ENCODE measurements at regions not wholly inside any gene's neighbourhood (a gene's known extent, or its start where the extent isn't known, plus 50 kb on each side); places are given as distances from the start of the nearest gene placed in this dataset.
A peak's percentile ranks its signal among the peaks of the same experiment; 100 is the strongest.

GRCh38 chr10:33126742-33127141 lies 168.7 kb upstream of the ITGB1 start:
- peak; percentile 81 for DNase-seq

- peak; percentile 81 for DNase-seq
Measured at GRCh38 chr10:33125522-33126517, 167.8 kb upstream of the ITGB1 start.

GRCh38 chr10:33125111-33125510 lies 167.1 kb upstream of the ITGB1 start:
- no peak for DNase-seq

- DNase-seq, result no peak
Measured at GRCh38 chr10:33123680-33124079, 165.7 kb upstream of the ITGB1 start.

- DNase-seq, result no peak
Measured at GRCh38 chr10:33122014-33122809, 164.2 kb upstream of the ITGB1 start.

GRCh38 chr10:33120700-33121099 lies 162.7 kb upstream of the ITGB1 start:
- peak; percentile 85 for DNase-seq

GRCh38 chr10:33120275-33120674 lies 162.2 kb upstream of the ITGB1 start:
- DNase-seq, result no peak

GRCh38 chr10:33117816-33118215 lies 159.8 kb upstream of the ITGB1 start:
- peak; percentile 96 for DNase-seq

- DNase-seq, result no peak
Measured at GRCh38 chr10:33117230-33117629, 159.2 kb upstream of the ITGB1 start.

- DNase-seq, result peak; percentile 73
Measured at GRCh38 chr10:33115738-33116719, 158.0 kb upstream of the ITGB1 start.

- peak; percentile 65 for DNase-seq
Measured at GRCh38 chr10:33114451-33114952, 156.5 kb upstream of the ITGB1 start.

- DNase-seq, result no peak
Measured at GRCh38 chr10:33113466-33113865, 155.4 kb upstream of the ITGB1 start.

GRCh38 chr10:33112831-33113455 lies 154.9 kb upstream of the ITGB1 start:
- no peak for DNase-seq

GRCh38 chr10:33111488-33112051 lies 153.5 kb upstream of the ITGB1 start:
- DNase-seq, result peak; percentile 64

- peak; percentile 71 for DNase-seq
Measured at GRCh38 chr10:33109788-33110469, 151.9 kb upstream of the ITGB1 start.

- no peak for DNase-seq
Measured at GRCh38 chr10:33109384-33109783, 151.4 kb upstream of the ITGB1 start.

GRCh38 chr10:33107953-33108352 lies 149.9 kb upstream of the ITGB1 start:
- no peak for DNase-seq

GRCh38 chr10:33106767-33107166 lies 148.7 kb upstream of the ITGB1 start:
- no peak for DNase-seq

GRCh38 chr10:33103863-33104379 lies 145.9 kb upstream of the ITGB1 start:
- DNase-seq, result no peak

- no peak for DNase-seq
Measured at GRCh38 chr10:33102071-33102470, 144.0 kb upstream of the ITGB1 start.

- DNase-seq, result peak; percentile 57
Measured at GRCh38 chr10:33101392-33101787, 143.4 kb upstream of the ITGB1 start.

Measured in activated CD4-positive, alpha-beta T cell treated with anti-CD3 and anti-CD28 coated beads, Interleukin-2, amount 50 U/mL, for 16 hours (primary cell).